ENCODE measurements at regions not wholly inside any gene's neighbourhood (a gene's known extent, or its start where the extent isn't known, plus 50 kb on each side); places are given as distances from the start of the nearest gene placed in this dataset.
"Not testable (repeated sequence)": the region's sequence is repeated elsewhere in the genome, so short reads cannot be mapped to it uniquely, and the experiment has no call there.

DNA sequence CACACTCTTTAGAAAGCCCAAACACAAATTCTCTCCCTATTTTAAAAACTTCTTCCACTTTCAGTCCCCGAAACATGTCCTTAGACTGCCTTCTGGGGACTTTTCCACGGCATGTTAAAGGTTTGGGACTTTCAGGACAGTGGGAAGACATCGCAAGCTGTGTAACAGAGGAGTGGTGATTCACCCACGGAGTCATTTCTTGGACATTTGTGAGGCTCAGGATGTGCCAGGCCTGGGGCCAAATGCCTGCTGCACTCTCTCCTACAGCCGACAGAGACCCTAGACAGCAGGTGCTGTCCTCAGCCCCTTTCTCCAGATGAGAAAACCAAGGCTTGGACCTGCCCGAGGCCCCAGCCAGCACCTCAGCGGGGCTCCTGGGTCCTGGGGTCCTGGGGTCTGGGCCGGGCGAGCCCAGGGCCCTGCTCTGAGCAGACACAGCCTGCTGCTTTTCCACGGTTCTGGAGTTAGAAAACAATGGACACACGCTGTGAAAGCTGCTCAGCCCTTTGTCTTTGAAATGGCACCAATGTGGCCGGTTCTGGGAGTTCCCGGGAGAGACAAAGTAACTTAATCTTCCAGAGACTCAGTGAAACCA, 370.2 kb upstream of the SFSWAP start:
- DNase-seq (ENCODE audit: low read depth in 2 of 2): no peak

DNA sequence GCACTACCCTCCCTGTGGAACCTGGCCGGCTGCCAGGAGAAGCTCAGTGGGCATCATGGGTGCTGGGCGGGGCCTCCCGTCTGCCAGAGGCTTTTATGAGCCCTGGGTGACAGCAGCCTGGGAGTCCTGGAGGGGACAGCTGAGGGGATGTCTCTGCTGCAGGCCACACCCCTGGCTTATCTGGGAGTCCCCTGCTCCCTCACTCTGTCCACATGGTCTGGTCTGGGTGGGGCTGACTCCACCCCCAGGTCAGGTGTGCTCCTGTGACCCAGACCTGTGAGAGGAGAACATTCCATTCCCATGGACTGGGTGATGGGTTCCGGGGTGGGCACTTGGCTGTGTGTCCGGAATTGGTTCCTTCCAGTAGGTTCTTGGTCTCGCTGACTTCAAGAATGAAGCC, 369.3 kb upstream of the SFSWAP start:
- DNase-seq (ENCODE audit: low read depth in 2 of 2): not testable (repeated sequence)

DNA sequence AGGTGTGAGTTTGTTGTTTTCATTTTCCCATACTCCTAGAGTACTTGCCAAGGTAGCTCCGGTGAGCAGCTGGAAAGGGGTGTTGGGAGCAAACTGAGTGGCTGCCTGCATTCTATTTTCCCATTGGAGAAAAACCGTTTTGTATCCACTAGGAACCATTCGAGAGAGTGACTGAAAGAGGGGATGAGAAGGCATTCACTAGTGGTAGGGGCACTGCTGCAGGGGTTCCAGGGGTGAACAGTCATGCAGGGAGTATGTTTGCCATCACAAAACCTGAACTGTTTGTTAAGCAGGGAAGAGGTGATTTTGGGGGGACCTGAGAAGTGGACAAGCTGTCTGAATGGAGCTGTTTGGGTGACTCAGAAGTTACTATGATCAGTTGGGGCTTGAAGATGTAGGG, 367.5 kb upstream of the SFSWAP start:
- not testable (repeated sequence) for DNase-seq (ENCODE audit: low read depth in 2 of 2)

DNA sequence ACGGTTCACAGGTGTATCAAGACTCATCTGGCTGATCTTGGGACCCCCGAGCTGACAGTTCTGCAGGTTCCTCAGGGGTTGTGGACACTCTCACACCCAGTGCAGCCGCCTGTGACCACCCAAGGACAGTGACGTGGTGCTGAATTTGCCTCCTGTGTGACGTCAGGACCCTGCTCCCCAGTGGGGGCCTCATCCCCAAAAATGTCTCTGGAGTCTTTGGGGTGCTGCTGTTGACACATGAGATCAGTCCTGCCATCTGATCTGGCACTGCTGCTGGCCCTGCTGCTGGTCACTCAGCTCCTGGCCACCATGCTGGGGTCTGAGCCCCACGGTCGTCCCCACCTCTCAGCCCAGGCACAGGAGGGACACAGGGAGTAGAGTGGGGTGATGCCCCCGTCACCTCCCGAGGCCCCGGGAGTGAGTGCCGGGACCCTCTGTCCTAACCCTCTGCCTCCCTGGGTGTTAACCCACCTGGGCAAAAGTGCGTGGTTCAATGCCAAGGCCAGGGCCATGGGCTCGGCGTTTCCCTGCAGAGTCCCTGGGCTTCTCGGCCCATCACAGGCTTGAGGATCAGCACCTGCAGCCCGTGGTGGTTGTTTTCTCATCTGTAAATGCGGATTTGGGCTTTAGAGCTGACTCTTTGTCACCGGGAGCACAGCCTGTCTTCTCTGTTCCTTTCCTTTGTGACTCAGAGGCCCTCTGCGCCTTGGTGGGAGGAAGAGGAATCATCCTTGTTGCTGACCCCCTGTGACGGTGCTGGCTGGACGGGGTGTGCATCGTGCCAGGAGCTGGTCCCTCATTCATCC, 366.0 kb upstream of the SFSWAP start:
- DNase-seq (ENCODE audit: low read depth in 2 of 2): not testable (repeated sequence)

DNA sequence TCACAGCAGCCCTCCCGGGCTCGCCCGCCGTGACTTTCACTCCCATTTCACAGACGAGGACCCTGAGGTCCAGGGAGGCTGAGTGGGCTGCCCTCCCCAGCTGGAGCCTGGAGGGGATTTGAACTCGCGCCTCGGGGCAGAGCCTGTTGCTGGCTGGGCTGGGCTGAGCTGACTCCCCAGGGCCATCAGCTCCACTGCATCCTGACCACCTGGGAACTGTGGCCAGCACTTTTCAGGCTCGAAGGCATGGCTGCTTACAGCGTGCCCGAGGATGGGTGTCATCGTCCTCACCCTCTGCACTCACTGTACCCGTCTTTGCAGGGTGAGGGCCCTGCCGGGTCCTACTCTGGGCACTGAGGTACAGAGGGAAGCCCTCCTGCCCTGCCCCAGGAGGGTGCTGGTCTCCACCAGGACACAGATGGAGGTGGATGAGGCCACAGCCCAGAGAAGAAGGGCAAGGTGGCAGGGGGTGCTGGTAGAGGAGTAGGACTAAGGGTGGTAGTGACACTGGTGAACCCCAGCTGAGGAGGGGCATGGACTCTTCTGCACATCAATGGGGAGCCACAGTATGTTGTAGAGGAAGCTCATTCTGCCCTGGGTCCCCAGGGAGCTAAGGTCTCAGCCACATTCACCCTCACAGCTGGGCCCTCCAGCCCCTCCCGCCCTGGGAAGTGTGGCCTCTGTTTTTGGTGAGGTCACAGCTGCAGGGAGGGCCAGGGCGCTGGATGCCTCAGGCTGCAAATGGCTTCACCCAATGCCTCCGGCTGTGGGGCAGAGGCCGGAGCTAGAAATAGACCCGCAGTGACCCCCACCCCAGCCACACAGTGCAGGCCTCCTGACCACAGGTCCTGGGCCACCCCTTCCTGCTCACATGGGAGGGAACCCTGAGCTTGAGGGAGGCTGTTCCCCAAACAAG, 365.1 kb upstream of the SFSWAP start:
- DNase-seq (ENCODE audit: low read depth in 2 of 2): no peak

DNA sequence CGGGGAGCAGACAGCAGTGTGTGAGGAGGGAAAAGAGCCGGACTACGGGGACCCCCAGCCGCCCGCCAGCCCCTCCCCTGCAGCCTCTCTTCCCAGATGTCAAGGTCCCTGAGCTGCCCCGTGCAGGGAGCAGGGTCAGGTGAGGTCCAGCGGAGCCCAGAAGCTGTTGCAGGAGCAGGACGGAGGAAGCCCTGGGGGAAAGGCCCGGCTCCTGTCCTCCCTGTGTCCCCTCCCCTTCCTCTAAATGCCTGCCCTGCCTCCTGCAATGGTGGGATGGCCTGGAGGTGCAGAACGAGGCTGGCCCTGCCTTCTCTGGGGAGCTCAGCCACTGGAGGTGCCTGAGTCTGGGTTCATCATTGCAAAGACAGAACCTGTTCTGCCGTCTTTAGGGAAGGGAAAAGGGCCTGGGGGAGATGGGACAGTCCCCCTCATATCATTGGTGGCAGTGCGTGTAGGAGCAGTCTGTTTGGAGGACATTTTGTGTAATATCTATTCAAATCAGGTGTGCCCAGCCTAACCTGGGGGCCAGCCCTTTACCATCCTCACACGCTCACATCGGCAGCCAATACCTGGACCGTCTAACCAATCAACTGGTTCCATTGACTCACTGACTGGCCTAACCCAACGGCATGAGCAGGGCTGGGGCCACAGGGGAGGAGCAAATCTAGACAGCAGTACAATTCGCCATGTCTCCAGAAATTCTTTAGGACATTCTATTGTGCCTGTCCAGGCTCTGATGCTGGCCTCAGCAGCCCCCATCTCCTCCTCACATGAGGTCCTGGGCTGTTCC, 364.1 kb upstream of the SFSWAP start:
- no peak for DNase-seq (ENCODE audit: low read depth in 2 of 2)

DNA sequence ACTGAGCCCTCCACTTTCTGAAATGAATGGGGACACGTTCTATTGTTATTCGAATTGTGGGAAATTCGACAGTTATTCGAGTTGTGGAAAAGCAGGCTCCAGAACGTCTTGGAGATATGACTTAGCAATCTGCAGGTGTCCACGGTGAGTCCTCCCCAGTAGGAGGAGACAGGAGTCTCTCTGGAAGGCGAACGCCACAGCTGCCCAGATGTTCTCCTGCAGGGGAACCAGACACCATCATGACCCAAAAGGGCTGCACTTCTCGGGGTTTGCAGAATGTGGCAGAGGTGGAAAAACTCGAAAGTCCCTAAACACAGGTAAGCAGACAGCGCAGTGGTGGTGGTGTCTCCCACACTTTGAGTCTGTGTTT, 363.6 kb upstream of the SFSWAP start:
- no peak for DNase-seq (ENCODE audit: low read depth in 2 of 2)

DNA sequence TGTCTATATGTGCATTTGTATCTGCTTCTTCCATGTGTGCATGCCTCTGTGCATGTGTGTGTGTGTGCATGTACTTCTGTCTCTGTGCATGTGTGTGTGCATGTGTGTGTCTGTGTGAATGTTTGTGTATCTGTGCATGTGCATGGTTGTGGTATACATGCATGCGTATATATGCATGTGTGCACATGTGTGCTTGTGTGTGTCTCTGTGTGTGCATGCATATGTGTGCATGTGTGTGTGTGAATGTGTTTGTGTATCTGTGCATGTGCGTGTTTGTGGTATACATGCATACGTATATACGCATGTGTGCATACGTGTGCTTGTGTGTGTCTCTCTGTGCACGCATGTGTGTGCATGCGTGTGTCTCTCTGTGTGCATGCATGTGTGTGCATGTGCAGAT, 363.2 kb upstream of the SFSWAP start:
- no peak for DNase-seq (ENCODE audit: low read depth in 2 of 2)

DNA sequence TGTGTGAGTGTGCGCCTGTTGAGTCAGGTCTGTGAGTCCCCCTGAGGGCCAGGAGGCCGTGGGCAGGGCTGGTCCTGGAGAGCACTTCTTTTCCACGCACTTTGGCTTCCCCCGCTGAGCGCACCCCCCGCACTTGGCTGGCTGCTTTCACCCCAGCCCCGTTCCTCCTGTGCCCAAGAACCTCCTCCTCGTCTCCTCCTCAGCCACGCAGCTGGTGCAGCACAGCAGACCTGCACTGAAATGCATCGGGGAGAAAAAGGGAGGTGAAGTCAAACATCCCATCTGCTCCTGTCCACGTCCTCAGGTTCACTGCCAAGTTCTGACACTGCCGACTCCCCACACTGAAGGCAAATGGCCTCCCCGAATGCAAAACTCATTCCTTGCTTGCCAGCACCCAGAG, 362.7 kb upstream of the SFSWAP start:
- no peak for DNase-seq (ENCODE audit: low read depth in 2 of 2)

DNA sequence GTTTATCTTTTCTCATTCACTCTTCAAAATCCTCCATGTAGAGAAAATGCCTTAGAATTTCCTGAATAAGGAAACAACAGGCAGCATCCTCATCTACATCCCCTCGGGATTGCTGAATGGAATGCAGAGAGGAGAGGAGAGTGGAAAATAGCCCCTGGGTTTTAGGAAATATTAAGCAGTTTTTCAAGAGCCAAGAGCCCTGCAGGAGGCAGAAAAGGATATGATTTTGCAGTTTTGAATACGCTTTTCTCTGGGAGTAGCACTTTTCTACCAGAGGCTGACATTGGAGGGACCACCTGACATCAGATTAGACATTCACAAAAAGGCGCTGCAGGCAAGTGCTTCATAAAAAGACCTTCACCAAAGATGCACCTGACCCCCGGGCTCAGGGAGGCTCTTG, 362.2 kb upstream of the SFSWAP start:
- DNase-seq (ENCODE audit: low read depth in 2 of 2): no peak

DNA sequence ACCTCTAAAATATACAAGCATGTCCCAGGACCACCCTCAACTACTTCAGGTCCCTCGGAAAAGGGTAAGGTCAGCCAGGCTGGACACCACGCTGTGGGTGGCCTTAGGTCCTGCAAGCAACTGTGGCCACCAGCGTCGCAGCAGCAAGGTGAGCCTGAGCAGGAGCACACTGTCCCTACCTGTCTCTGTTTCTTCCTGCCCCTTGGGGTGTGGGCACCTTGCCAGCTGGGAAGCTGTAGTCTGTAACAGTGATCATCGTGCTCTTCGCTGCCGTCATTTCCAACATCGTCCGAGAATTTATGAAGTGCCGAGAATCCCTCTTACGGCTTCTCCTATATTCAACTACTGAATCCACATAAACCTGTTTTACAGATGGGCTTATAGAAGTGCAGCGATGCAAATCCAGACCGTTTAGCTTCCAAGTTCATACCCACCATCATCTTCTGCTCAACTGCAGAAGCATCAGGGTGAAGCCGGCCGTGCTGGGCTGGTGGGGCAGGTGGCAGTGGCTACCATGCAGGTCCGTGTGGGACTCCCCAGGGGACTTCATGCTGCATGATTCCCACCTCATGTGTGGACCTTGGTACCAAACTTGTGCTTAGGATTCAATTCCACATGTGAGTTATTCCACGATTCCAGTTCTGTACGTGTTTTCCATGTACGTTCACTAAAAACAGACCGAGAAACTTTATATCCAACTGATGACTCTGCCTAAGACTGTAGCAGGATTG, 361.3 kb upstream of the SFSWAP start:
- DNase-seq (ENCODE audit: low read depth in 2 of 2): no peak

DNA sequence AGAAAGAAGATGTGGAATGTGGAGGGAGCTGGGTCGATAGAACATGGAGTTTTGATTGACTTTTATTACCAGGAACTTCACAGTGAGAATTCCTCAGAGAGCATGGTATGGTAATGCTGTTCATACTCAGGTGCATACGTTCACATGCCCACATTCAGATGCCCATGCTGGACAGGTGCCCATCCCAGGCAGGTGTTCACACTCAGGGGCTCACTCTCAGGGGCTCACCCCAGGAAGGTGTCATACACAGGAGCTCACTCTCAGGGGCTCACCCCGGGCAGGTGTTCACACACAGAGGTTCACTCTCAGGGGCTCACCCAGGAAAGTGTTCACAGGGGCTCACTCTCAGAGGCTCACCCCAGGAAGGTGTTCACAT, 360.0 kb upstream of the SFSWAP start:
- DNase-seq (ENCODE audit: low read depth in 2 of 2): no peak

DNA sequence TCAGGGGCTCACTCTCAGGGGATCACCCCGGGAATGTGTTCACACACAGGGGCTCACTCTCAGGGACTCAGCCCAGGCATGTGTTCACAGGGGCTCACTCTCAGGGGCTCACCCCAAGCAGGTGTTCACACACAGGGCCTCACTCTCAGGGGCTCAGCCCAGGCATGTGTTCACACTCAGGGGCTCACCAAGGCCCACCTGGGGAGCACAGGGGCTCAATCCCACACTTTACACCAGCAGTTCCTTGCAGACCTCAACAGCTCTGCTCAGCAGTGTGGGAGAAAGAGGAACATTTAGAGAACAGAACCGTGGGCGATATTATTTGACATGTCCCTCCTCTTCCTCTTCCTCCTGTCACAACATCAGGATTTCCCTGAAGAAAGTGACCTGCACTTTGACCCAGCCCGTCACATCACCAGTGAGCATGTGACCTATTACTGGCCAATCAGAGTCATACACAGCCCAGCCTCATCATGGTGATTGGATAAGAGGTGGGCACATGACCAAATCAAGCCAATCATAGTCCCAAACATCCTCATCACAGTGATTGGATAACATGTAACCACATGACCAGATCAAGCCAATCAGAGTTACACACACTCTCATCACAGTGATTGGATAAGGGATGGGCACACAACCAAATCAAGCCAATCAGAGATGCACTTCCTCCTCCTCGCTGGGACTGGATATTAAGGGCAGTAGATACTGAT, 359.4 kb upstream of the SFSWAP start:
- no peak for DNase-seq (ENCODE audit: low read depth in 2 of 2)

DNA sequence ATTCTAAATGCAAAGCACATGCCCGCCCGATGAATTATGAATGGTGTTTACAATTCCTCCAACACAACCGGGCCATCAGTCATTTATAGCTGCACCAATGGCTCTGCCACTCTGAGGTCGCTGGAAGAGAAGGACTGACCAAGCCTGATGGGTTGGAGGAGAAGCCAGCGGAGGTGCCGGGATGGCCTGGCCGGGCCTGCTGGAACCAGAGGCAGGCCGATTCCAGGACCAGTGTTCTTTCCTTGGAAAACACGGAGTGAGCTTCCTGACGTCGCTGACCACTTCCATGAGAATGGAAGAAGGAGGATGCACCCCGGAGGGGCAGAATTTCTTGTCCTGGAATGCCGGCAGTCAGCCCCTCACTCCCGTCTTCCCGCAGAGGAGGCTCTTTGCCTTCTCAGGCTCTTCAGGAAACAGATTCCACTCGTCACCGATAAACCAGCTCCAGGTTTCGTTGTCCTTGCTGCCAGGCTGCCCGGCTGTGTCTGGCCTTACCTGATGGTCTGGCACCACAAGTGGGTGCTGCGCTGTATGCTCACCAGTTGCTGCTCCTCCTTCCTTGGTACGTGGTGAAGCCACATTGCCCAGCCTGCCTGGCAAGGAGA, 358.5 kb upstream of the SFSWAP start:
- no peak for DNase-seq (ENCODE audit: low read depth in 2 of 2)

DNA sequence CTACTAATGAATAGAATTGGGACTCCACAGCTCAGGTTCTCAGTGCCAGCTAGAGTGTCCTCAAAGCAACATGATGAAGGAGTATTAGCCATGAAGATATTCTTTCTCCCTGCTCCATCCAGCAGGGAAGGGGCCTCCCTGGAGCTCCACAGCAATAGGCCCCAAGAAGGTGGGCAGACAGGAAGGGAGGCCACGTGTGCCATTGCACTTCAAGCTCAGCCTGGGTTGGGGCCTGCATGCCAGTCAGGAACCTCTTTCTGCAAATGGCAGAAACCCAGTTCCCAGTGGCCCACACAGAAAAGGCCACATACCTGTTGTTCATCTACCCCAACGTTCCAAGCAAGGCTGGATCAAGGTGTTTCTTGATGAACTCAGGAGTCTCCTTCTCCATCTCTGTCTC, 357.5 kb upstream of the SFSWAP start:
- DNase-seq (ENCODE audit: low read depth in 2 of 2): no peak

DNA sequence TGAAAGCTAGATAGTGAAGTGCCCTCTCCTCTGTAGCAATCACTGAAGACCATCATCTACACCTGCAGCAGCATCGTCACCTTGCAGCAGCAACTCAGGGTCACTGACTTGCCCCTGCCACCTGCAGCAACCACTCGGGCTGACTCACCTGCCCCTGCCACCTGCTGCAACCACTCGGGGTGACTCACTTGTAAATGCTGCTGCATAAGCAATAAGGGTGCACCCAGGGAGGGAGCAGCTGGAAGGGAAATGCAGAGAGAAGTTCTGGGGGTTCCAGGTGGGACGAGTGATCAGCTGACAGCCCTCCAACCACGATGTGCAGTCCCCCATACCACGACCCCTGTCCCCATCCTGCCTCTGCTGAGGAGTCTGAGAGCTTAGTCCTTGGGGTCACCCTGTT, 357.1 kb upstream of the SFSWAP start:
- DNase-seq (ENCODE audit: low read depth in 2 of 2): no peak

DNA sequence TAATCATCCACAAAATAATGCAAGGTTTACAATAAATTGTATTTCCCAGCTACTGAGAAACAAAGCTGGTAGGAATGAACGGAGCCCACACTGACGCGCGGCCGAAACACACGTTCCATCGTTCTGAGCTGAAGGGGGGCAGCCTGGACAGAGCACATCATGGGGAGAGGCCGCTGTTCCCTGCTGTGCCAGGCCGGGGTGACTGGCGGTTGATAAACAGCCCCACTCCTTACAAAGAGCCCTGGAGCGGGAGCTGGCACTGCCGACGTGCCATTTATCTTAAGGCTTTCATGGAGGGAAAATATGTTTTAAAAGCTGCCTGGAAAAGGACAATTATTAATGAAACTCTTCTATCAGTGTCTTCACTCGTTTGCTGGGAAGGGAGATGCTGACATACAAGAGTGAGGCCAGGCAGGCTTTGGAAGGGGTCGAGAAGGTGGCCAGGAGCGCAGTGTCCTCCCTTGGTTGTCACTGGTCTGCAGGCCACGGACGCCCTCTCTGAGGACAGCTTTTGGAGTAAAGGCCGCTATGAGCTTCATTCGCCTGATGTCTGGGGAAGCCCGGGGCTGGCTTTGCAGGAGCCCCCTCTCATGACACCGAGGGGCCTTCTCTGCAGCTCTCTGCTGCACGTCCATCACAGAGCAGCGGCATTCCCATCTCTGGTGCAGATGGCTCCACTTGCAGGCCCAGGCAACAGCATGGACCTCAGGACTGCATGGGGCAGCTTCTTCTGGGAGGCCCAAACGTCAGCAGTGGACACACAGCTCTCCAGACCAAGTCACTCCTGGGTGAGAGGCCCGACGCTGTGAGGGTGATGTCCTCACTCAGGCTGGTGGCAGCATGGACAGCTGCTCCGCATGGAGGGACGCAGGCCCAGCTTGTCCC, 355.3 kb upstream of the SFSWAP start:
- no peak for DNase-seq (ENCODE audit: low read depth in 2 of 2)

DNA sequence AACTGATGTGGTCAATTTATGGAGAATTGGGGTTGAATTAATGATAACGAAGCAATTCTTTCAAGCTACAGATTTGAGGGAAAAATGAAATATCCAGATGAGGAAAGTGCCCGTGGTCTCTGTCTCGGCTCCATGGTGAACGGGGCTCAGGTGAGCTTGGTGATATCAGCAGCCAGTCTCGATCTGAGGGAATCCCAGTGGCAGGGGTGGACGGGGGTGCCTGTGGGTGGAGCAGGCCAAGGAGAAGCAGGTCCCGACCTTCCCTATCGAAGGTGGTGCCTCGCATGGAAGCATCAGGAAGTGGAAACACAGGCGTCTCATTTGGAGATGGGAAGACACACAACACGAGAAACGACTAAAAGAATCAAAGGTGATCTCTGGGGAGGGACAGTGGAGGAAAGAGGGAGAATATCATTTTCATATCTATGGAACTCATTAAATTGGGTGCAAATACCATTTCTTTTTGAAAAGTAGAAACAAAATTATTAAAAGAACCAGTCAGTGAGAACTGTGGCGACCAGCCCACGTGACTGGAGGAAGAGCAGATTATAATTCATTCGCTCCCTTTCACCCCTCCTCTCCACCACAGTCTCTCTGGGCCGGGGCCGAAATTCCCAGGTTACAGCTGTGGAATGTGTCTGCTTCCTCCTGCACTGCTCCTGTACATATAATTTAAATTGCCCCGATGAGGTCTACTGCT, 354.3 kb upstream of the SFSWAP start:
- no peak for DNase-seq (ENCODE audit: low read depth in 2 of 2)

Measured in stimulated activated CD4-positive, alpha-beta T cell treated with anti-CD3 and anti-CD28 coated beads, Interleukin-12 subunit alpha, Interleukin-12 subunit beta, amount 100 ng/mL, for 24 hours (primary cell).